GM19023 (cell line): ENCODE measurements at regions not wholly inside any gene's neighbourhood (a gene's known extent, or its start where the extent isn't known, plus 50 kb on each side); places are given as distances from the start of the nearest gene placed in this dataset.

Experiments
- ATAC-seq: cut with Tn5 transposase; IDR thresholded peaks from one replicate; pipeline ENCODE4 v1.9.1; 2021; ENCODE audit warnings: mild to moderate bottlenecking, moderate library complexity; ENCODE audit not compliant: unreplicated experiment

- ATAC-seq = no peak
Observed at GRCh38 chr10:28481968-28482367, 51.0 kb upstream of the WAC start.
